ENCODE measurements at regions not wholly inside any gene's neighbourhood (a gene's known extent, or its start where the extent isn't known, plus 50 kb on each side); places are given as distances from the start of the nearest gene placed in this dataset.

- no TSS peak for BruUV-seq (replicated peaks)
- no peak for DNase-seq
- no peaks in the 10 kb centered on the region for H4K20me1 ChIP-seq (ENCODE audit: insufficient read depth, low read length)
- intact Hi-C loops (cut with micrococcal nuclease): no loop called here
- H2BK120ac ChIP-seq (ENCODE audit: low read depth, low read length): no peak overlapping the region
- peaks cover 16% of the 10 kb centered on the region for H3K9me3 ChIP-seq (ENCODE audit: control insufficient read depth, insufficient read depth, low read length)
- H2AK5ac ChIP-seq (ENCODE audit: low read depth, low read length): no peak overlapping the region
- H4K5ac ChIP-seq (ENCODE audit: low read depth, low read length): no peak overlapping the region
- H3K9me1 ChIP-seq (ENCODE audit: insufficient read depth, low read length): no peaks in the 10 kb centered on the region
- no peak overlapping the region for H3K4ac ChIP-seq (ENCODE audit: low read depth, low read length)
- WGBS, 2 experiments (ENCODE audit: extremely low coverage in 2 of 2, insufficient read length in 1 of 2): no CpG with 5 or more reads among the region's 18 CpGs
- no peak overlapping the region for H2BK5ac ChIP-seq (ENCODE audit: low read depth, low read length, poor library complexity, severe bottlenecking)
- ChIA-PET POLR2A (ENCODE audit: unreplicated experiment) (no interaction called here), CTCF (no interaction called here)
- H4K91ac ChIP-seq (ENCODE audit: insufficient read depth, low read depth, low read length): no peak overlapping the region
- no peak for TF ChIP-seq USF2 (IDR thresholded peaks at IDR 0.05; ENCODE audit: low read depth, low read length)
- TF ChIP-seq FOS (IDR thresholded peaks at IDR 0.05; ENCODE audit: low read depth, low read length): no peak
- no peak for TF ChIP-seq POLR2A (IDR thresholded peaks at IDR 0.05; ENCODE audit: low read depth, low read length)
- TF ChIP-seq RAD21 (IDR thresholded peaks at IDR 0.05; ENCODE audit: low read length): no peak
- no peak for TF ChIP-seq BHLHE40 (IDR thresholded peaks at IDR 0.05; ENCODE audit: low read depth, low read length)
- no peak for TF ChIP-seq SMC3 (IDR thresholded peaks at IDR 0.05; ENCODE audit: low read depth, low read length)
- TF ChIP-seq, protein P1, sequence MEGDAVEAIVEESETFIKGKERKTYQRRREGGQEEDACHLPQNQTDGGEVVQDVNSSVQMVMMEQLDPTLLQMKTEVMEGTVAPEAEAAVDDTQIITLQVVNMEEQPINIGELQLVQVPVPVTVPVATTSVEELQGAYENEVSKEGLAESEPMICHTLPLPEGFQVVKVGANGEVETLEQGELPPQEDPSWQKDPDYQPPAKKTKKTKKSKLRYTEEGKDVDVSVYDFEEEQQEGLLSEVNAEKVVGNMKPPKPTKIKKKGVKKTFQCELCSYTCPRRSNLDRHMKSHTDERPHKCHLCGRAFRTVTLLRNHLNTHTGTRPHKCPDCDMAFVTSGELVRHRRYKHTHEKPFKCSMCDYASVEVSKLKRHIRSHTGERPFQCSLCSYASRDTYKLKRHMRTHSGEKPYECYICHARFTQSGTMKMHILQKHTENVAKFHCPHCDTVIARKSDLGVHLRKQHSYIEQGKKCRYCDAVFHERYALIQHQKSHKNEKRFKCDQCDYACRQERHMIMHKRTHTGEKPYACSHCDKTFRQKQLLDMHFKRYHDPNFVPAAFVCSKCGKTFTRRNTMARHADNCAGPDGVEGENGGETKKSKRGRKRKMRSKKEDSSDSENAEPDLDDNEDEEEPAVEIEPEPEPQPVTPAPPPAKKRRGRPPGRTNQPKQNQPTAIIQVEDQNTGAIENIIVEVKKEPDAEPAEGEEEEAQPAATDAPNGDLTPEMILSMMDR (conservative IDR thresholded peaks at IDR 0.05; ENCODE audit: low read depth, low read length): no peak
- TF ChIP-seq RCOR1 (IDR thresholded peaks at IDR 0.05; ENCODE audit: insufficient replicate concordance, low read length): no peak
- no peak for TF ChIP-seq CHD1 (IDR thresholded peaks at IDR 0.05; ENCODE audit: low read depth, low read length)
- TF ChIP-seq MXI1 (IDR thresholded peaks at IDR 0.05; ENCODE audit: borderline replicate concordance, low read depth, low read length): no peak
- TF ChIP-seq CEBPB (IDR thresholded peaks at IDR 0.05; ENCODE audit: low read depth, low read length): no peak
- H3K23ac ChIP-seq (ENCODE audit: low read depth, low read length): no peak overlapping the region
- H4K8ac ChIP-seq (ENCODE audit: low read depth in 2 of 2, low read length in 2 of 2): no peak overlapping the region
- H3K4me3 ChIP-seq (ENCODE audit: insufficient read depth, low read depth, low read length): no peak overlapping the region
- H3K27me3 ChIP-seq (ENCODE audit: control insufficient read depth, insufficient read depth, low read length): no peaks in the 10 kb centered on the region
- H3K27ac ChIP-seq (ENCODE audit: insufficient read depth, low read length): no peak overlapping the region
- H2AFZ ChIP-seq (replicated peaks; ENCODE audit: low read length, poor library complexity): no peak overlapping the region
- no peak overlapping the region for H3K9ac ChIP-seq (ENCODE audit: low read depth, low read length)
- no peak overlapping the region for H2BK20ac ChIP-seq (ENCODE audit: low read depth, low read length)
- no peaks in the 10 kb centered on the region for H3K79me1 ChIP-seq (ENCODE audit: low read depth in 1 of 2, low read length in 2 of 2)
- H3K56ac ChIP-seq (ENCODE audit: extremely low read depth, insufficient read depth, low read length): no peak overlapping the region
- no peak overlapping the region for H3K4me2 ChIP-seq (ENCODE audit: low read depth, low read length)
- H3K36me3 ChIP-seq (ENCODE audit: control insufficient read depth, insufficient read depth, low read length): no peaks in the 10 kb centered on the region
- H2AK9ac ChIP-seq (replicated peaks; ENCODE audit: low read depth, low read length, poor library complexity): no peak overlapping the region
- in situ Hi-C loops (cut with MboI; ENCODE audit: low sequenced_read_pairs): no loop called here
- H2BK15ac ChIP-seq (ENCODE audit: low read depth, low read length): no peak overlapping the region
- no peak overlapping the region for H3K14ac ChIP-seq (replicated peaks; ENCODE audit: low read depth, low read length)
- ATAC-seq (ENCODE audit: low read depth): no peak
- dilution Hi-C loops (cut with HindIII; ENCODE audit: low sequenced_read_pairs, unreplicated experiment): no loop called here
- no peak overlapping the region for H3K18ac ChIP-seq (ENCODE audit: low read depth, low read length)
- H3K4me1 ChIP-seq (ENCODE audit: control insufficient read depth, insufficient read depth, low read length): no peaks in the 10 kb centered on the region
Observed at GRCh38 chr7:64407148-64407547, 93.4 kb downstream of the ZNF736 start.

Measured in IMR-90 (cell line).